GM12864 (cell line): ENCODE measurements at regions not wholly inside any gene's neighbourhood (a gene's known extent, or its start where the extent isn't known, plus 50 kb on each side); places are given as distances from the start of the nearest gene placed in this dataset.
"Not testable (repeated sequence)": the region's sequence is repeated elsewhere in the genome, so short reads cannot be mapped to it uniquely, and the experiment has no call there.

ENCODE experiments used
- DNase-seq: peaks from one replicate; pipeline ENCODE4 v3.0.0-alpha.2; 2011; ENCODE audit warnings: low read depth
- H3K4me3 ChIP-seq: 2 replicates; pipeline ENCODE4 v1.5.1; 2011; ENCODE audit warnings: mild to moderate bottlenecking, low read depth, low read length, control low read depth
- TF ChIP-seq, protein P1 (sequence below): IDR thresholded peaks from 2 replicates; pipeline ENCODE4 v1.5.1; 2011; ENCODE audit warnings: low read depth, mild to moderate bottlenecking, moderate library complexity, low read length, control low read depth, inconsistent platforms; ENCODE audit errors: missing control alignments

DNA sequence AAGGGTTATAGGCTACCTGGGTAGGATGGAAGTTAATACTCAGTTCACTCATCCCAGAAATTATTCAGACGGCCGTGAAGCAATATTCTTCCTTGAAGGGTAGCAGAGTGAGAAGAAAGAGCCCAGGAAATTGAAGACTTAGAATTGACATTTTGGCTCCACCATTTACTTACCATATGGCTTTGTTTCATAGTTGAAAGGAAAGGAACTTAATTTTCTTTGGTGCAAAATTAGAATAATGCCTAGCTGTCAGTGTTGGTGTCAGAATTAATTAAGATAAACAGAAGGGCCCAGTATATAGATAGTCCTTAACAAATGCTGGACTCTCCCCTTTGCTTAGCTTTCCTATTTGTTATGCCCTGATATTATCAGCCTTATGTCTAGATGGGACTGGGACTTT lies 263.2 kb downstream of the KCNJ3 start:
- TF ChIP-seq, protein P1, sequence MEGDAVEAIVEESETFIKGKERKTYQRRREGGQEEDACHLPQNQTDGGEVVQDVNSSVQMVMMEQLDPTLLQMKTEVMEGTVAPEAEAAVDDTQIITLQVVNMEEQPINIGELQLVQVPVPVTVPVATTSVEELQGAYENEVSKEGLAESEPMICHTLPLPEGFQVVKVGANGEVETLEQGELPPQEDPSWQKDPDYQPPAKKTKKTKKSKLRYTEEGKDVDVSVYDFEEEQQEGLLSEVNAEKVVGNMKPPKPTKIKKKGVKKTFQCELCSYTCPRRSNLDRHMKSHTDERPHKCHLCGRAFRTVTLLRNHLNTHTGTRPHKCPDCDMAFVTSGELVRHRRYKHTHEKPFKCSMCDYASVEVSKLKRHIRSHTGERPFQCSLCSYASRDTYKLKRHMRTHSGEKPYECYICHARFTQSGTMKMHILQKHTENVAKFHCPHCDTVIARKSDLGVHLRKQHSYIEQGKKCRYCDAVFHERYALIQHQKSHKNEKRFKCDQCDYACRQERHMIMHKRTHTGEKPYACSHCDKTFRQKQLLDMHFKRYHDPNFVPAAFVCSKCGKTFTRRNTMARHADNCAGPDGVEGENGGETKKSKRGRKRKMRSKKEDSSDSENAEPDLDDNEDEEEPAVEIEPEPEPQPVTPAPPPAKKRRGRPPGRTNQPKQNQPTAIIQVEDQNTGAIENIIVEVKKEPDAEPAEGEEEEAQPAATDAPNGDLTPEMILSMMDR, result no peak
- H3K4me3 ChIP-seq, result no peak overlapping the region
- DNase-seq, result no peak

DNA sequence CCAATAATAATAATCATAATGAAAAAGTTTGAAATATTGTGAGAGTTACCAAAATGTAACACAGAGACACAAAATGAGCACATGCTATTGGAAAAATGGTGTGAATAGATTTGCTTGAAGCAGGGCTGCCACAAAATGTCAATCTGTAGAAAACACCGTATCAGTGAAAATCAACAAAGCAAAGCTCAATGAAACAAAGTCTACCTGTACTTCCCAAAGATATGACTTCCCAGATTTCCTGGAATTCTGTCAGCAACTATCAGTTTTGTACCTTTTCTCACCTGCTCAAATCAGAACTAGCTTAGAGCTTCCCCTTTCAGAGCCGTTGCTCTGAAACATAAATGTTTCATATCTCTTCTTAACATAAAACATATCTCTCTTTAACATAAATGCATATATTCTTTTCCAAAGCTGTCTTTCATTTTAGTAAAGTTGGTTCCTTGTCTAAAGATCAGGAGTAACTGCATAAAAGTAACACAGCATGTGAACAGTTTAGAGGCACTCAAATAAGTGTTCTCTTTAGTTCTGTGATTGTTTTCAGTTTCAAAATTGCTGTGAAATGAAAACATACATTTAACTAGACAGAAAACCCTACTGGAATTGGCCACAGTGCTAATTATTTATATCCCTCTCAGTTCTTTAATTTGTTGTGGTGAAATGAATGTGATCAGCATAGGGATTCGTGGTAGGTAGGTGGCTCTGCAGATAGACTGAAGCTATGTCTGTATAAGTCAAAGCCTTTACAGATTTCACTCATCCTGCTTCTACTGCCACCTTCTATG lies 262.5 kb downstream of the KCNJ3 start:
- no peak overlapping the region for H3K4me3 ChIP-seq
- no peak for DNase-seq
- TF ChIP-seq, protein P1, result no peak

DNA sequence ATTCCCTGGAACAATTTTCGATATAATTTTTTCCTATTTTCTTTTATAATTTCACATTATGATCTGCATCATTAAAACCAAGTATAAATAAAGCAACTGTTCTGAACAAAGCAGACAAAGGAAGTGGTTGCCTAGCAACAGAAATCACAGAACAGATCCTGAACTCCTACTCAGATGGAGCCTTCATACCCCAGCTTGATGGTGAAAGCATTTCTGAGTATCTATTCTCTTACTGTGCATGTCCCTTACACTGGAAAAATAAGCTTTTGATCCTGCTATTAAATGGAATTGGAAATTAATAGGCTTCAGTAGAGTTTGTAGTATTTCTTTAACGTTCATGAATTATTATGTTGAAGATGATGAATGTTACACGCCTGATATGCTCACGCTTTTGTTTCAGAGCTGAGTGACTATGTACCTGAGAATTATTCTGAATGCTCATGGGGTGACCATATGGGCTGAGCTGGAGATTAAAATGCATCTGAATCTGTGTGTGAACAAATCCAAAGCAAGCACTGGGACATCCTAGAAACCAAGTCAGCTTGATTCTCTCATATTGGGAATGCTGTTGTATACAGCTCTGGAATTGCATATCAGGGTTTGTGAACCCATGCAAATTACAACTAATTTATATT lies 254.0 kb downstream of the KCNJ3 start:
- TF ChIP-seq, protein P1, result no peak
- no peak overlapping the region for H3K4me3 ChIP-seq
- no peak for DNase-seq

DNA sequence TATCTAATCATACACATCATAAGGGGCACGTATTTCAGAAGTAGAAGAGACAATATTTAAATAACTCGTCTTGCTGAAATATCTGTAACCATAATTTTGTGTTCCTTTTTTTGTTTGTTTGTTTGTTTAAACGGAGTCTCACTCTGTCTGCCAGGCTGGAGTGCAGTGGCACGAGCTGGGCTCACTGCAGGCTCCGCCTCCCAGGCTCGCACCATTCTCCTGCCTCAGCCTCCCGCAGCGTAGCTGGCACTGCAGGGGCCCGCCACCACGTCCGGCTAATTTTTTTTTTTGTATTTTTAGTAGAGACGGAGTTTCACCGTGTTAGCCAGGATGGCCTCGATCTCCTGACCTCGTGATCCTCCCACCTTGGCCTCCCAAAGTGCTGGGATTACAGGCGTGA lies 248.9 kb downstream of the KCNJ3 start:
- H3K4me3 ChIP-seq, result not testable (repeated sequence)

DNA sequence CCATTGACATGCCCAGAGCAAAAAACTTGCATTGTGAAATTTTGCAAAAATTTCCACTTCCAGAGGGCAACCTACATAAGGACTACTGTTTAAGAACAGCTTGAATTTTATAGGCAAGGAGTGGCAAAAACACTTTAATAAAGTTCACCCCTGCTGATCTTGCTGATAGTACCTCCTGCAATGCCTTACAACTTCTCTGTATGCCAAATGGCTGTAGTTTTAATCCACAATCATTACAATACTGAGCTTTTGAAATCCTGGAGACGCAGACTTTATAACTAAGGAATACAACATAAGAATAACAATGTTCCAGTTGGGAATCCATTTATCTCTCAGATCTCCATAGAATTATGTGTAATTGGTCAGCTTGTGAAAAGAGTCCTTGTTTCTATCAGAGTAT lies 247.5 kb downstream of the KCNJ3 start:
- no peak overlapping the region for H3K4me3 ChIP-seq
- DNase-seq, result no peak
- TF ChIP-seq, protein P1, result no peak

More for the DNA sequence above, 248.9 kb downstream of the KCNJ3 start:
- not testable (repeated sequence) for DNase-seq

DNA sequence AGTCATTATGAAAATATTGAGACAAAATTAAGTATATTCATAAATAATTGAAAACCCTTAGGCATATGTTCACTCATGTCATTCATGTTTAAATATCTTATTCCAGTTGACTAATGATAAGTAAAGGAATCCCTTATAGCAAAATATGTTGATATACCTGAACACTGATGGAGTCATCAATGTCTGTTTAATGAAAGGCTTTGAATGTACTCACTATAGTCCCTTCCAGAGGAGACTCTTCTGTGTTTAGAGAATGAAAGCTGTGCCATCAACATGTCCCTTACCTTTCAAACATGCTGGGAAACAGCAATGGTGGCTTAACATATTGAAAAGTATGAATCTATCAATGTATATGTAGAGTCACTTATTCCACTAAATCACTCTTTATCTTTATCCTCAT lies 242.9 kb downstream of the KCNJ3 start:
- H3K4me3 ChIP-seq, result no peak overlapping the region
- DNase-seq, result no peak
- TF ChIP-seq, protein P1, result no peak

DNA sequence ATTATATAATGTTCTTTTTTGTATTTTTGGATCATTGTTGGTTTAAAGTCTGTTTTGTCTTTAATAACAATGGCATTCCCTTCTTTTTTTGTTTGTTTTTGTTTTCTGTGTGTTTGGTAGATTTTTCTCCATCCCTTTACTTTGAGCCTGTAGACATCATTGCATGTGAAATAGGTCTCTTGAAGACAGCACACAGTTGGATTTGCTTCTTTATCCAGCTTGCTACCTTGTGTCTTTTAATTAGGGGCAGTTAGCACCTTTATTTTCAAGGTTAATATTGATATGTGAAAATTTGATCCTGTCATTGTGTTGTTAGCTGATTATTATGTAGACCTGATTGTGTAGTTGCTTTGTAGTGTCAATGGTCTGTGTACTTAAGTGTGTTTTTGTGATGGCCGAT lies 235.7 kb downstream of the KCNJ3 start:
- DNase-seq, result no peak
- TF ChIP-seq, protein P1, result no peak

More for the DNA sequence above, 235.7 kb downstream of the KCNJ3 start:
- H3K4me3 ChIP-seq, result no peak overlapping the region
